ENCODE measurements at regions not wholly inside any gene's neighbourhood (a gene's known extent, or its start where the extent isn't known, plus 50 kb on each side); places are given as distances from the start of the nearest gene placed in this dataset.

DNA sequence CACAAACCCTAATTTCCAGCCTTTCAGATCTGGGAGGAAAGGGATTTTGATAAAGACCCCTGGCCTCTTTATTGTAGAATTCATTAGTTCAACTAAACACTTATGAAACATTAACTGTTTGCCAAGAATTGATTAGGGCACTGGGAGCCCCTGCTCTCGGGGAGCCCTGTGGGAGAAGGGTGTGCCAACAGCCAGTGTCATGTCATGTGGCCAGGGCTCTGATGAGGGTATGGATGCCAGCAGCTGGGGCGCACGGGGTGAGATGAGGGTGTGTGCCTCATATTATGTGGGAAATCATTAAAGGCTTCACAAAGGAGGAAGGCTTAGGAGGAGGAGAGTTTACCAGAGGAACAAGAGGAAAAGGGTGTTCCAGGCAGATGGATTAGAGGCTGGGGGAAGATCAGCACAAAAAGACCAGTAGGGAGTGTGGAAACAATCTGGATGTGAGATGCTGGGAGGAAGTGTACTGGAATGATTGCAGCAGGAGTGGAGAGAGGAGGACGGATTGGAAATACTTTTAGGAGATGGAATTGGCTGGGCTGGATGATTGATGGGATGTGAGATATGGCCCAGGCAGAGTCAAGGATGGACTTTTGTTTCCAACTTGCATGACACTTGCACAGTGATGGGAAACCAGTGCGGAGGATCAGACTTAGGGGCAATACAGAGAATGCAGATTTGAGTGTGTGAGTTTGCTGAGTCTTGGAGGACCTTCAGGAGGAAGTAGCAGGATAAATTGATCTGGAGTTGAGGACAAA, 137.8 kb downstream of the CSNK2A3 start:
- TF ChIP-seq, protein P1, sequence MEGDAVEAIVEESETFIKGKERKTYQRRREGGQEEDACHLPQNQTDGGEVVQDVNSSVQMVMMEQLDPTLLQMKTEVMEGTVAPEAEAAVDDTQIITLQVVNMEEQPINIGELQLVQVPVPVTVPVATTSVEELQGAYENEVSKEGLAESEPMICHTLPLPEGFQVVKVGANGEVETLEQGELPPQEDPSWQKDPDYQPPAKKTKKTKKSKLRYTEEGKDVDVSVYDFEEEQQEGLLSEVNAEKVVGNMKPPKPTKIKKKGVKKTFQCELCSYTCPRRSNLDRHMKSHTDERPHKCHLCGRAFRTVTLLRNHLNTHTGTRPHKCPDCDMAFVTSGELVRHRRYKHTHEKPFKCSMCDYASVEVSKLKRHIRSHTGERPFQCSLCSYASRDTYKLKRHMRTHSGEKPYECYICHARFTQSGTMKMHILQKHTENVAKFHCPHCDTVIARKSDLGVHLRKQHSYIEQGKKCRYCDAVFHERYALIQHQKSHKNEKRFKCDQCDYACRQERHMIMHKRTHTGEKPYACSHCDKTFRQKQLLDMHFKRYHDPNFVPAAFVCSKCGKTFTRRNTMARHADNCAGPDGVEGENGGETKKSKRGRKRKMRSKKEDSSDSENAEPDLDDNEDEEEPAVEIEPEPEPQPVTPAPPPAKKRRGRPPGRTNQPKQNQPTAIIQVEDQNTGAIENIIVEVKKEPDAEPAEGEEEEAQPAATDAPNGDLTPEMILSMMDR (IDR thresholded peaks at IDR 0.05): no peak
- TF ChIP-seq POLR2AphosphoS5 (IDR thresholded peaks at IDR 0.05): no peak

Data from esophagus muscularis mucosa (tissue), 3 donors.